CD4-positive, alpha-beta memory T cell (primary cell): ENCODE measurements at regions not wholly inside any gene's neighbourhood (a gene's known extent, or its start where the extent isn't known, plus 50 kb on each side); places are given as distances from the start of the nearest gene placed in this dataset.

ENCODE experiments used
- CTCF ChIA-PET: fragments of 350-600 bp; sonication (Branson Sonifier 250); formaldehyde crosslinking; loops from one replicate; lab custom pipeline; 2021; ENCODE audit warnings: inconsistent platforms; ENCODE audit not compliant: partially characterized antibody; lab: Charles Lee
- POLR2A ChIA-PET: fragments of 350-600 bp; sonication (Branson Sonifier 250); formaldehyde crosslinking; loops from one replicate; lab custom pipeline; 2021; ENCODE audit not compliant: partially characterized antibody; lab: Charles Lee
- DNase-seq, 5 donors: peaks; one replicate each; pipeline versions ENCODE4 v3.0.0 to v3.0.0-alpha.2; 2020 to 2022; ENCODE audit warnings: mixed read lengths in 1 of 5
- H3K27ac ChIP-seq: one replicate; pipeline ENCODE4 v1.7.0; 2013; ENCODE audit warnings: low read depth, low read length
- H3K27me3 ChIP-seq: 2 replicates; pipeline ENCODE4 v1.7.0; 2013; ENCODE audit warnings: mild to moderate bottlenecking, low read length, moderate library complexity; ENCODE audit not compliant: insufficient read depth
- H3K36me3 ChIP-seq: 2 replicates; pipeline ENCODE4 v1.7.0; 2013; ENCODE audit warnings: mild to moderate bottlenecking, low read length, moderate library complexity; ENCODE audit not compliant: insufficient read depth
- H3K4me1 ChIP-seq: 2 replicates; pipeline ENCODE4 v1.7.0; 2013; ENCODE audit warnings: mild to moderate bottlenecking, low read length, moderate library complexity; ENCODE audit not compliant: insufficient read depth
- H3K4me3 ChIP-seq, 2 donors: one replicate each; pipeline ENCODE4 v1.7.0; 2013; ENCODE audit warnings: low read length in 2 of 2, mild to moderate bottlenecking in 1 of 2
- H3K9me3 ChIP-seq, 2 donors: one replicate each; pipeline ENCODE4 v1.7.0; 2013; ENCODE audit warnings: low read length in 2 of 2, control low read depth in 1 of 2; ENCODE audit not compliant: control insufficient read depth in 1 of 2
- H3K27ac Mint-ChIP-seq, 7 donors: one replicate each; pipeline ENCODE4 v1.8.0; 2020 to 2021; ENCODE audit warnings: mixed read lengths in 7 of 7, mild to moderate bottlenecking in 6 of 7, inconsistent platforms in 3 of 7, moderate library complexity in 3 of 7
- H3K27me3 Mint-ChIP-seq, 2 donors: one replicate each; pipeline ENCODE4 v1.8.0; 2020 to 2021; ENCODE audit warnings: mixed read lengths in 2 of 2
- H3K36me3 Mint-ChIP-seq, 2 donors: one replicate each; pipeline ENCODE4 v1.8.0; 2020 to 2021; ENCODE audit warnings: mixed read lengths in 2 of 2, inconsistent platforms in 1 of 2, mild to moderate bottlenecking in 1 of 2
- H3K4me1 Mint-ChIP-seq, 4 donors: one replicate each; pipeline ENCODE4 v1.8.0; 2020 to 2021; ENCODE audit warnings: mixed read lengths in 4 of 4, mild to moderate bottlenecking in 1 of 4
- H3K4me3 Mint-ChIP-seq, 8 donors: one replicate each; pipeline ENCODE4 v1.8.0; 2020 to 2021; ENCODE audit warnings: mixed read lengths in 8 of 8, mild to moderate bottlenecking in 7 of 8, moderate library complexity in 6 of 8, inconsistent platforms in 3 of 8
- H3K9me3 Mint-ChIP-seq, 8 donors: one replicate each; pipeline ENCODE4 v1.8.0; 2020 to 2021; ENCODE audit warnings: mixed read lengths in 8 of 8, mild to moderate bottlenecking in 5 of 8, inconsistent platforms in 3 of 8, moderate library complexity in 1 of 8
- intact Hi-C: fragments of 100-400 bp; cut with micrococcal nuclease; formaldehyde crosslinking; loops from one replicate; pipeline ENCODE4 v1.15.1; 2023

DNA sequence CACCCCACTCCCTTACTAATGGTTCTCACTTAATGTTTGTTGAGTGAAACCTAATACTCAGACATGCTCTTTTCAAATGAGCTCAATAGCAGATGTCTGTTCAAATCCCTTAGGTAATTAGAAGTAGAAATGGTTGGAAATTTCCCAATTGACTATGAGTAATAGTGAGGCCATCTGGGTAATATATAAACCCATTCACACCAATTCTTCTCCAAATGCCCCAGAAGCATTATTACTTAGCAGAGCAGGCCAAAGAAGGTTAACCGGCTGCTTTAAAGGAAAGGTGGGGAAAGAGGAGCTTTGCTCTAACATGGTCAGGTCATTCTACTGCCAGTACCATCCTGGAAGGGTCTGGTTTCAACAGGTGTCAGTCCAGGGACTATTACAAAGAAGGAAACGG, 119.5 kb upstream of the MTAP start:
- POLR2A ChIA-PET, result no interaction called here
- no peak overlapping the region for H3K4me3 ChIP-seq
- H3K27me3 Mint-ChIP-seq, result peaks cover under 1 to 1% of the 10 kb centered on the region in 2 donors
- CTCF ChIA-PET, result interaction anchor here (1.7 kb wide), 1 partner anchor 10 kb away, joined by 8 read pairs; no protein-coding TSS in a partner anchor
- H3K9me3 Mint-ChIP-seq, result peaks cover 0 to 1% (median 0%) of the 10 kb centered on the region in 8 donors
- peaks cover 2 to 14% (median 6%) of the 10 kb centered on the region in 4 donors for H3K4me1 Mint-ChIP-seq
- H3K9me3 ChIP-seq, result no peaks in the 10 kb centered on the region
- no peak overlapping the region for H3K4me3 Mint-ChIP-seq
- DNase-seq, result no peak
- H3K36me3 ChIP-seq, result no peaks in the 10 kb centered on the region
- H3K27ac Mint-ChIP-seq, result no peak overlapping the region
- peaks cover 5% of the 10 kb centered on the region for H3K4me1 ChIP-seq
- H3K27me3 ChIP-seq, result no peaks in the 10 kb centered on the region
- intact Hi-C loops, result no loop called here
- no peak overlapping the region for H3K27ac ChIP-seq
- no peaks in the 10 kb centered on the region for H3K36me3 Mint-ChIP-seq

- Mint-ChIP-seq H3K27ac (no peak overlapping the region), H3K4me1 (peaks cover 1 to 14% (median 6%) of the 10 kb centered on the region in 4 donors), H3K9me3 (peaks cover 0 to 1% (median 0%) of the 10 kb centered on the region in 8 donors), H3K27me3 (peaks cover 0 to 1% of the 10 kb centered on the region in 2 donors), H3K4me3 (no peak overlapping the region), H3K36me3 (no peaks in the 10 kb centered on the region)
- no peak overlapping the region for H3K4me3 ChIP-seq
- peaks cover 5% of the 10 kb centered on the region for H3K4me1 ChIP-seq
- ChIA-PET POLR2A (no interaction called here), CTCF (no interaction called here)
- no peaks in the 10 kb centered on the region for H3K36me3 ChIP-seq
- no peak for DNase-seq
- no peaks in the 10 kb centered on the region for H3K27me3 ChIP-seq
- intact Hi-C loops, result no loop called here
- H3K9me3 ChIP-seq, result no peaks in the 10 kb centered on the region
- H3K27ac ChIP-seq, result no peak overlapping the region
Observed at GRCh38 chr9:21683484-21684175, 118.8 kb upstream of the MTAP start.

GRCh38 chr9:21684231-21684630, 118.2 kb upstream of the MTAP start:
- H3K27me3 ChIP-seq, result no peaks in the 10 kb centered on the region
- intact Hi-C loops, result no loop called here
- Mint-ChIP-seq H3K36me3 (no peaks in the 10 kb centered on the region), H3K4me3 (no peak overlapping the region), H3K27me3 (peaks cover 0 to 1% of the 10 kb centered on the region in 2 donors), H3K27ac (no peak overlapping the region), H3K9me3 (peaks cover 0 to 1% (median 0%) of the 10 kb centered on the region in 8 donors), H3K4me1 (peaks cover 1 to 14% (median 6%) of the 10 kb centered on the region in 4 donors)
- H3K27ac ChIP-seq, result no peak overlapping the region
- CTCF ChIA-PET, result no interaction called here
- POLR2A ChIA-PET, result no interaction called here
- H3K4me3 ChIP-seq, result no peak overlapping the region
- no peaks in the 10 kb centered on the region for H3K9me3 ChIP-seq
- H3K36me3 ChIP-seq, result no peaks in the 10 kb centered on the region
- no peak for DNase-seq
- peaks cover 5% of the 10 kb centered on the region for H3K4me1 ChIP-seq

- Histone ChIP-seq H3K36me3 (no peaks in the 10 kb centered on the region), H3K4me3 (no peak overlapping the region), H3K27ac (no peak overlapping the region), H3K9me3 (no peaks in the 10 kb centered on the region), H3K27me3 (no peaks in the 10 kb centered on the region), H3K4me1 (peaks cover 5% of the 10 kb centered on the region)
- Mint-ChIP-seq H3K9me3 (peaks cover 0 to 1% (median 0%) of the 10 kb centered on the region in 8 donors), H3K27me3 (peaks cover 0 to 1% of the 10 kb centered on the region in 2 donors), H3K27ac (peak overlapping the region in 1 of 7 donors; percentile 5), H3K4me1 (peaks cover 3 to 14% (median 6%) of the 10 kb centered on the region in 4 donors), H3K4me3 (no peak overlapping the region), H3K36me3 (no peaks in the 10 kb centered on the region)
- POLR2A ChIA-PET, result no interaction called here
- CTCF ChIA-PET, result no interaction called here
- intact Hi-C loops, result loop anchor here (5.0 kb wide), 1 partner anchor 128 kb away; no protein-coding TSS in a partner anchor
- DNase-seq, result peak in 1 of 5 donors; percentile 43
Observed at GRCh38 chr9:21684831-21685362, 117.5 kb upstream of the MTAP start.

DNA sequence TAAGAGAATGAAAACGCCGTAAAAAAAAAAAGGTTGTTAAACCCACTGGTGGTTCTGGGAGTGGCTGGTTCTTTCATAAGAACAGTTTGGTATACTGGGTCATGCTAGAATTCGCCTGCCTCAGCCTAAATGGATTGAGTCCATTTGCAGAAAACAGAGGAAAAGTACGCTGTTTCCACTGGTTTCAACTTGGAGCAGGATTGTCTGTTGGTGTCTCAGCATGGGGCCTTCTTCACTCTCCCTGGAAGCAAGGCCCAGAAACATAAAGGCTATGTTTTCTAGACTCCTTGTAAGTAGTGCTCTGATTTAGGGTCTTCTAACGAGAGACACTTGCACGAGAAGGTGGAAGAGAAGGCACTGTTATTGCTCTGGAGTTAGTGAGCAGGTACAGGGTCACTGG, 116.9 kb upstream of the MTAP start:
- ChIA-PET POLR2A (no interaction called here), CTCF (no interaction called here)
- H3K27me3 Mint-ChIP-seq, result peaks cover 0 to under 1% of the 10 kb centered on the region in 2 donors
- no peak for DNase-seq
- peaks cover 5% of the 10 kb centered on the region for H3K4me1 ChIP-seq
- H3K27ac ChIP-seq, result no peak overlapping the region
- no peaks in the 10 kb centered on the region for H3K36me3 Mint-ChIP-seq
- no peaks in the 10 kb centered on the region for H3K9me3 ChIP-seq
- no peaks in the 10 kb centered on the region for H3K27me3 ChIP-seq
- peaks cover 0 to 1% (median 0%) of the 10 kb centered on the region in 8 donors for H3K9me3 Mint-ChIP-seq
- H3K4me1 Mint-ChIP-seq, result peaks cover 3 to 14% (median 6%) of the 10 kb centered on the region in 4 donors
- no peak overlapping the region for H3K4me3 Mint-ChIP-seq
- no peaks in the 10 kb centered on the region for H3K36me3 ChIP-seq
- H3K4me3 ChIP-seq, result no peak overlapping the region
- intact Hi-C loops, result loop anchor here (5.0 kb wide), 1 partner anchor 128 kb away; no protein-coding TSS in a partner anchor
- peak overlapping the region in 2 of 7 donors; percentile 2 to 5 for H3K27ac Mint-ChIP-seq

GRCh38 chr9:21686738-21687137, 115.7 kb upstream of the MTAP start:
- Mint-ChIP-seq H3K9me3 (peaks cover 0 to 1% (median 0%) of the 10 kb centered on the region in 8 donors), H3K4me1 (peaks cover 3 to 14% (median 6%) of the 10 kb centered on the region in 4 donors), H3K4me3 (no peak overlapping the region), H3K36me3 (no peaks in the 10 kb centered on the region), H3K27me3 (no peaks in the 10 kb centered on the region), H3K27ac (no peak overlapping the region)
- DNase-seq, result no peak
- H3K9me3 ChIP-seq, result no peaks in the 10 kb centered on the region
- H3K27ac ChIP-seq, result no peak overlapping the region
- no peaks in the 10 kb centered on the region for H3K27me3 ChIP-seq
- intact Hi-C loops, result loop anchor here (5.0 kb wide), 1 partner anchor 129 kb away; no protein-coding TSS in a partner anchor
- peaks cover 5% of the 10 kb centered on the region for H3K4me1 ChIP-seq
- ChIA-PET CTCF (no interaction called here), POLR2A (no interaction called here)
- no peak overlapping the region for H3K4me3 ChIP-seq
- no peaks in the 10 kb centered on the region for H3K36me3 ChIP-seq

DNA sequence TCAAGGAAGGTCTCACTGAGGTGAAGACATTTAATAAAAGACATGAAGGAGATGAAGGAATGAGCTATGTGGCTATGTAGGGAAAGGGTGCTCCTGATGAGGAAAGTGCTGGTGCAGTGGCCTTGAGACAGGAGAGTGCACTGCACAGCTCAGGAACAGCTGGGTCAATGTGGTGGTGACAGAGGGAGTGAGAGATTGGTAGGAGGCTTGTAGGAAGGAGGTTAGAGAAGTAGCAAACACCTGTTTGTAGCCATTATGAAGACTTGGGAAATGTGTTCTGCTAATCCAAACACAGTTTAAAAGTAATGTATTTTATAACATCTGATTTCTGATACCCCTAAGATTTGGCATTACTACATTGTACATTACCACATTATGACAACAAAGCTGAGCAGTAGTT, 115.1 kb upstream of the MTAP start:
- Histone ChIP-seq H3K27ac (no peak overlapping the region), H3K4me3 (no peak overlapping the region), H3K9me3 (no peaks in the 10 kb centered on the region), H3K27me3 (no peaks in the 10 kb centered on the region), H3K36me3 (no peaks in the 10 kb centered on the region), H3K4me1 (peaks cover 5% of the 10 kb centered on the region)
- no peak for DNase-seq
- Mint-ChIP-seq H3K4me1 (peaks cover 3 to 14% (median 6%) of the 10 kb centered on the region in 4 donors), H3K27me3 (peaks cover 0 to under 1% of the 10 kb centered on the region in 2 donors), H3K36me3 (no peaks in the 10 kb centered on the region), H3K9me3 (peaks cover 0 to 1% (median 0%) of the 10 kb centered on the region in 8 donors), H3K27ac (no peak overlapping the region), H3K4me3 (no peak overlapping the region)
- ChIA-PET CTCF (no interaction called here), POLR2A (no interaction called here)
- intact Hi-C loops, result loop anchor here (5.0 kb wide), 1 partner anchor 130 kb away; no protein-coding TSS in a partner anchor
